NCI-H146 treated with DMSO at 0.1 percent for 48 hours (cell line): ENCODE measurements at regions not wholly inside any gene's neighbourhood (a gene's known extent, or its start where the extent isn't known, plus 50 kb on each side); places are given as distances from the start of the nearest gene placed in this dataset.
A peak's percentile ranks its signal among the peaks of the same experiment; 100 is the strongest.
"Not testable (repeated sequence)": the region's sequence is repeated elsewhere in the genome, so short reads cannot be mapped to it uniquely, and the experiment has no call there.

Experiments
- DNase-seq: peaks from one replicate; lab custom pipeline; 2025; ENCODE audit not compliant: unreplicated experiment; lab: John Stamatoyannopoulos, UW

DNA sequence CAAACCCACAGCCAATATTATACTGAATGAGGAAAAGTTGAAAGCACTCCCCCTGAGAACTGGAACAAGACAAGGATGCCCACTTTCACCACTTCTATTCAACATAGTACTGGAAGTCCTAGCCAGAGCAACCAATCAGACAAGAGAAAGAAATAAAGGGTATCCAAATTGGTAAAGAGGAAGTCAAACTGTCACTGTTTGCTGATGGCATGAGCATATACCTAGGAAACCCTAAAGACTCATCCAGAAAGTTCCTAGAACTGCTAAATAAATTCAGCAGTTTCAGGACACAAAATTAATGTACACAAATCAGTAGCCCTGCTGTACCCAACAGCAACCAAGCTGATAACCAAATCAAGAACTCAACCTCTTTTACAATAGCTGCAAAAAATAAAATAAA is 220.0 kb downstream of the SYK start:
- DNase-seq: not testable (repeated sequence)

DNA sequence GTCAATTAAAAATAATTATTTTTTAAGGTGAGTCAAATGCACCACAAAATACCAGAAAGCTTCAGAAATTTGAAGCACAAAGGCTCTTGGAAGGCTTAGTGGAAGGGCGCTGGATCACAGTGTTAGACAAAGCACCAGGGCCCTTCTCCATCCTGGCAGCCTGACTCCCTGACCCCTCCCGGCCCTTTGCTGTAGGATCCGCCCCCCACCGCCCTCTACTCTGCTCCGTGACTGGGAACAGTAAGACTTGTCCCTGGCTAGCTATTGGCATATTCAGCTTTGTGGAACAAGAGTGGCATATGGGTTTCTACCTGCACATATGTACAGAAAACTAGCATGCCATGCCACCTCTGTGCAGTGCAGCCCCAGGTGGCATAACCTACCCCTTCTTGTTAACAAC is 222.1 kb downstream of the SYK start:
- DNase-seq: no peak

GRCh38 chr9:91024841-91025240 is 223.2 kb downstream of the SYK start:
- DNase-seq: no peak

GRCh38 chr9:91025856-91026255 is 224.2 kb downstream of the SYK start:
- no peak for DNase-seq

- DNase-seq: no peak
Observed at GRCh38 chr9:91026266-91026665, 224.6 kb downstream of the SYK start.

DNA sequence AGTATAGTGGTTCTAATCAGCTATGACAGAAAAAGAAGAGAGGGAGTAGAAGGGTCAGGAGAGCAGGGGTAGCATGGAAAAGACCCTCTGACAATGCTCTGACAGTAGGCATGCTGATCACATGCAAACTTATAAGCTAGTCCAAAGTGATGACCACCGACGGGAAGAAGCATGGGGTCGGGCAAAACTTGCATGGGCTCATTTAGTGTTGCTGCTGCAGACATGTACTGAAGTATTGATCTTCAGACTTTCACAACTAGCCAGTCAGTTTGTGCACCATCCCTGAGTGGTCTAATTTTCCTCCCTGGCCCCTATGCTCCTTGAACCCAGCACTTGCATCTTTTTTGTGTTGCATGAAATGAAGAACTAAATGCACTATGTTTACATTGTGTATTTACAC is 225.4 kb downstream of the SYK start:
- no peak for DNase-seq

DNA sequence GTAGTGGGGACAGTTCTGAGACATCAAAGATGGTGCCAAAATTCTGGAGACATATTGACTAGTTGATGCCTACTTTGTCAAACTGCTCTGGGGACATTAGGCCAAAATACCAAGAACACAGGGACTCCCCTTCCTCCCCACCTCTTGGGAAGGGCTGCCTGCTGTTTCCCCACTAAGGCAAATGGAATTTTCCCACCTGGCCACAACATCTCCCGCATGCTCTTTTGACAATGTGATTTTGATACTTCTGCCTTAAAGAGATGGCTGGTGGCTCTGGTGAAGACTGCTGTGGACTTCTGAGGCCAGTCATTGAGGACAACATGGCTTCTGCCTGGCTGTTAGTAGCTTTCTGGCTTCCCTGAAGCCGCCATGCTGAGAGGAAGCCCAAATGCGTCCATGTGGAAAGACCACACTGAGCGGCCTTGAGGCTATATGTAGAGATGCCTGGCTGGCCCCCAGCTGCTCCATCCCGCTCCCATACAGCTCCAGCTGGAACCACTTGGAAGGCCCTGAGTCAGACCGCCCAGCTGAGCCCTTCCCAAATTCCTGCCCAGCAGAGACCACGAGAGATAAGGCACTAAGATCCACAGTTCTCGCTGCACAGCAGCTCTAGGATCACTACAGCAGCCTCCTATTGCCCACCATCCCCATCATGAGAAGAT is 226.7 kb downstream of the SYK start:
- DNase-seq: no peak

DNA sequence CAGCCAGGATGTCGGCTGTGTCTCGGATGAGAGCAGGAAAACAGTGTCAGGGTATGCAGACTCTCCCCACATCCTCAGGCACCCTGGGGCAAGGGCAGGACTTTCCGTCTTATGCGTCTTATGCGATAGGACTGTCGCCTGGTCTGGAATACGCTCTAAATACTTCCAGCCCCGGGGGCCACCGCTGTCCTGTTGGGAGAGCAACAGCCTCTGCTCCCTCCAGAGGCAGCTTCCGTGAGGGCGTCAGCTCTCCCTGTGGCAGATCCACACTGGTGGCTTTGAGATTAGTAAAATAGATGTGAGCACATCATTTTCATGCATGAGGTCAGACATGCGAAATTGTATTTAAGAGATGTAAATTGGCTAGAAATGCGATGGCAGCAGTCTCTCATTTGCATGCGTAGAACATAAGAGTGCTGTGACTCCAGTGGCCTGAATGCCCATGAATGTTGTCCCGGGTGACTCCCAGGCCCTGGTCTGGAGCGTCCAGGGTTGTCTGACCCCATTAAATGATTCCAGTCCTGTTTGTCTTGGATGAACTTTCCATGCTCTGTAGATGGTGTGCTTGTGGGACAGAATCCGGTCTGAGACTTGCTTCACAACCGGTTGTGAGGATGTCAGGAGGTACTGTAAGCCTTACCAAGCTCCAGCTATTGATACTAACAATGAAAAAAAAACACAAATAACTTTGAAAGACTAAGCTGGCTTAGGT is 228.2 kb downstream of the SYK start:
- DNase-seq: no peak

- DNase-seq: no peak
Observed at GRCh38 chr9:91032121-91032531, 230.5 kb downstream of the SYK start.

GRCh38 chr9:91033270-91033669 is 231.7 kb downstream of the SYK start:
- DNase-seq: no peak

GRCh38 chr9:91033797-91034196 is 232.2 kb downstream of the SYK start:
- DNase-seq: no peak

DNA sequence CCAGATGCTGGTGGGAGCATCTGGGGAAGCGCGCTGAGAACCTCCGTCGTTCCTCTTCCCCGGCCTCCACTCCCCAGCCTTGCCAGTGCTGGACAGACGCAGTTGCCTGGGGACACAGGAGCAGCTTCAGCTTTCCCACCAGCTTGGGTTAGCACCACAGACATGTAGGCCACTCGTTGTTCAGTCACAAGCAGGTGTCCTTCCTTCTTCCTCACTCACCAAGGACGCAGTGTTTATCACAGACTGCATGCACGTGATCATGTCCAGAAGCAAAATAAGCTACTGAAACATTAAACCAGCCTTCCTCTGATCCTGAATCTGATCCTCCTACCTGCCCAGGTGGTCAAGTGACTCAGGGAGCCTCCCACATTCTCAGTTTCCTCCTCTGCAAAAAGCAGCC is 232.9 kb downstream of the SYK start:
- DNase-seq: no peak

- no peak for DNase-seq
Observed at GRCh38 chr9:91034976-91035824, 233.6 kb downstream of the SYK start.

- no peak for DNase-seq
Observed at GRCh38 chr9:91035825-91036208, 234.2 kb downstream of the SYK start.

DNA sequence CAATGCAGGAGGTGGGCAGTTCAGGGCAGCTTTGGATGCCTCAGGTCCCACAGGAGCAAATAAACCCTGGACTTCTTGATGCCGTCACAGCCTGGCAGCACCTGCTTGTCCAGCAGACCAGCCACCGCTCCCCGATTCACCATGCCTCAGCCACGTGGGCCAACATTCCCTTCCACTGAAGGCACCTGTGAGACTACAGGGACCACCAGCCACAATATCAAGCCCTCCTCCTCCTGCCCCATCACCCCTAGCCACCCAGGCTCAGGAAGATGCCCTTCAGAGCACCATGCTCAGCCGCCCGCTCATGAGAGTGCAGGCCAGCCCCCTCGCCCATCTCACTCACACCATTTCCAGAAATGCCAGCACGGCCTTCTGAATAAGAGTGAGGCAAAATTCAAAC is 234.7 kb downstream of the SYK start:
- no peak for DNase-seq

GRCh38 chr9:91036826-91037510 is 235.3 kb downstream of the SYK start:
- peak; percentile 87 for DNase-seq

DNA sequence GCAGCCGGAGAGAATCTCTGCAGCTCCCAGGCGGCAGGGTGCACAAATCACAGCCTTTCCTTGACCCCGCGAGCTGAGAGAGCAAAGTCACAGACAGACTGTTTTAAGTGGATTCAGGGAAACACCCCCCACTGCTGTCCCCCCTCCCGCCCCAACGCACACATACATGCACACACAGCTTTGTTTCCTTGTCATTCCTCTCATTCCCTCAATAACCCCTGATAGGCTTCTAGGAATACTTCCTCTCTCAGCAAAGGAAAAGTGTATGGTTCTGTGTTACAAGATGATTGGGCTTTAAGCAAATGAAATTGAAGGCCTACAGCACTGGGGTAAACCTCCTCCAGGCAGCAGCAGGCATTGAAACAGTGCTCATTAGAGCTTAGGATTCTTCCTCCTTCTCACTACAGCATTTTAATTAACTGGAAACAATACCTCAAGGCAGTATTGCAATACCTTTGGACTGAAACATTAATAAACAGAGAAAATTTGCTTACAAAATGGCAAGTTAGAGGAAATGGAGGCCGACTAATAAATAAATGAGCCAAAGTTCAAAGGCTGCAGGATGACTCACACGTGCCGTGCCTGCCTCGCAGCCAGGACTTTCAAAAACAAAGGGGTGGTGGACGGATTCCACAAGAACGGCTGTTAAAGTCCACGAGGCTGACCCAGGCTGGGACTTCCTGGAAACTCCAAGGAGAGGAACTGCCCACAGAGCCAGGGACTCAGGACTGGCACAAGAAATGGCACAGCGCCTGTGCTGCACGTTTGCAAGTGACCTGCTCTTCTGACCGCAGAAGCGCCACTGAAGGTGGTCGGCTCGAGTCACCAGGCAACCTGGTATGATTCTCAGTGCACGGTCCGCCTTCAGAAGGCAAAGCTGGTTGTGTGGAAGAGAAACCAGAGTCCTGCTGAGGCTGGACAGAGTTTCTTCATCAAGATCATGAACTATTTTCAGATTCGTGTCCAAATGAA is 236.2 kb downstream of the SYK start:
- DNase-seq: no peak

- no peak for DNase-seq
Observed at GRCh38 chr9:91038483-91039124, 237.0 kb downstream of the SYK start.

DNA sequence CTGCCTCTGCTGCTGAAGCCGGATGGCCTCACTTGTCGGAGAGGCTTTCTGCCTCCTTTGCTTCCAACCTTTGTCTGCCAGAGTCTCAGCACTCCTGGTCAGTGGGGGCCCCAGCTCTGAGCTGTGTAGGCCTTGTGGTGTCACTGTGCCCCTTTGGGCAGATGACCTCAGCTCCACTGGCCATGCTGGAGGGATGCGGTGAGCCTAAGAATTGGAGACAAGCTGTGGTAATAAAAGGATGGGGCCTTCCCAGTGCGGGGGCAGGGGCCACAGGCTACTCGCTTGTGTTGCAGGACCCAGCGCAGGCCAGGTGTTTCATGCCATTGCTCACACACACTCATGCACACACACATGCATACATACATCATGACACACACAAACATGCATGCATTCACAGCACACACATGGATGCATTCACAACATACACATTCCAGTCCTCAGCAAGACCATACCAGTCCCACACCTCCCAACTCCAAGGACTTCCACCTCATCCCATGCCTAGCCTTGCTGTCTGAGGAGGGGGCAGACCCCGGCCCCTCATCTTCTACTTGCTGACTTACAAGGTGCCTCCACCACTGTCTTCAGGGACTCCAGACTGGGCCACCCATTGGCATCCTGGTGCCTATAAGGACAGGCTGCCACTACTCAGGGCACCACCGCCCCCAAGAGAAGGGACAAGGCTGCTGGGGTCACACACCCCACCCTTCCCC is 237.7 kb downstream of the SYK start:
- no peak for DNase-seq
